Skeletal muscle satellite cell (primary cell): ENCODE measurements at regions not wholly inside any gene's neighbourhood (a gene's known extent, or its start where the extent isn't known, plus 50 kb on each side); places are given as distances from the start of the nearest gene placed in this dataset.
"Not testable (repeated sequence)": the region's sequence is repeated elsewhere in the genome, so short reads cannot be mapped to it uniquely, and the experiment has no call there.

Experiments used
- H3K27me3 ChIP-seq: 2 replicates; pipeline ENCODE4 v1.7.0; 2013; ENCODE audit warnings: low read length; ENCODE audit not compliant: control insufficient read depth, insufficient read depth
- H3K36me3 ChIP-seq: 2 replicates; pipeline ENCODE4 v1.7.0; 2013; ENCODE audit warnings: mild to moderate bottlenecking, control low read depth, low read length; ENCODE audit not compliant: insufficient read depth
- H3K4me1 ChIP-seq: 2 replicates; pipeline ENCODE4 v1.7.0; 2013; ENCODE audit warnings: low read length; ENCODE audit not compliant: control insufficient read depth, insufficient read depth
- H3K4me2 ChIP-seq: 2 replicates; pipeline ENCODE4 v1.7.0; 2013; ENCODE audit warnings: mild to moderate bottlenecking, low read length
- H3K4me3 ChIP-seq: 2 replicates; pipeline ENCODE4 v1.7.0; 2013; ENCODE audit warnings: low read length
- H3K9ac ChIP-seq: 2 replicates; pipeline ENCODE4 v1.7.0; 2013; ENCODE audit warnings: mild to moderate bottlenecking, low read depth, low read length, moderate library complexity
- H3K9me3 ChIP-seq: replicated peaks from 2 replicates; pipeline ENCODE4 v1.7.0; 2013; ENCODE audit warnings: mild to moderate bottlenecking, control low read depth, low read length

DNA sequence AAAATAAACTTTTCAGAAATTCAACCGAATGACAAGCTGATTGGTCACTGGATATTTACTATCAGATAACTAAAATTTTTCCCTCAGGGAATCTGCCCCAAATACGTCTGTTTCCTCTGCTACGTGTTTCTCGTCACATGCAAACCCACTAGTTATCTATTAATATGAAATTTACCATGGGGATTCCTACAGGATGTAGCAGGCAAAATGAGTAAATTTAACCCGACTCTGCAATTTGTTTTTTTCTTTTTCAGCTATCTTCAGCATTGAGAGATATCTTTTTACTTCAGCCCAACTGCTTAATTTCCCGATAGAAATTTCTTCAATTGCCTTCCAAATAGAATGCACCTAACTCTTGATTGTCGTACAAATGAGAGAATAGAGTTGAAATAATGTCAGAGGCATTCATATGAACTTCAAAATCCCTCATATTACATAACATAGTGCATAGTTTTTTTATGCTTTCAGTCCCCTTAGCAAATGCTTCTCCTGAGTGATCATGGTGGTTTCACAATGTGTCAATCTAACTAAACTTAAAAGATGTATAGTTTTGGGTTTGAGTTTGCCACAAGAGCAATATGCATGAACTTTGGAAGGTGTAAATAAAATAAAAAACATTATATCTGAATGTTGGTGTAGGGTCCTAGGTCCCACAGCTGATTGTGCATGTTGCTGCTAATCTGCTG lies 913.1 kb upstream of the GRIA3 start:
- Histone ChIP-seq H3K27me3 (no peaks in the 10 kb centered on the region), H3K36me3 (no peaks in the 10 kb centered on the region), H3K4me3 (no peak overlapping the region), H3K9ac (no peak overlapping the region), H3K9me3 (no peaks in the 10 kb centered on the region), H3K4me1 (no peaks in the 10 kb centered on the region), H3K4me2 (no peak overlapping the region)

- no peaks in the 10 kb centered on the region for H3K9me3 ChIP-seq
- H3K4me1 ChIP-seq: no peaks in the 10 kb centered on the region
- H3K4me2 ChIP-seq: no peak overlapping the region
- H3K4me3 ChIP-seq: no peak overlapping the region
- no peak overlapping the region for H3K9ac ChIP-seq
- H3K36me3 ChIP-seq: no peaks in the 10 kb centered on the region
- no peaks in the 10 kb centered on the region for H3K27me3 ChIP-seq
Measured at GRCh38 chrX:122272011-122272410, 912.1 kb upstream of the GRIA3 start.

- Histone ChIP-seq H3K27me3 (no peaks in the 10 kb centered on the region), H3K9ac (no peak overlapping the region), H3K4me2 (no peak overlapping the region), H3K4me1 (no peaks in the 10 kb centered on the region), H3K36me3 (no peaks in the 10 kb centered on the region), H3K4me3 (no peak overlapping the region), H3K9me3 (no peaks in the 10 kb centered on the region)
Measured at GRCh38 chrX:122279746-122280145, 904.3 kb upstream of the GRIA3 start.

- H3K27me3 ChIP-seq, H3K36me3 ChIP-seq, H3K9me3 ChIP-seq, H3K4me2 ChIP-seq, H3K9ac ChIP-seq, H3K4me3 ChIP-seq, H3K4me1 ChIP-seq: not testable (repeated sequence)
Measured at GRCh38 chrX:122299822-122300221, 884.3 kb upstream of the GRIA3 start.

- Histone ChIP-seq H3K36me3 (no peaks in the 10 kb centered on the region), H3K4me1 (no peaks in the 10 kb centered on the region), H3K9me3 (no peaks in the 10 kb centered on the region), H3K4me2 (no peak overlapping the region), H3K4me3 (no peak overlapping the region), H3K9ac (no peak overlapping the region), H3K27me3 (no peaks in the 10 kb centered on the region)
Measured at GRCh38 chrX:122301491-122301890, 882.6 kb upstream of the GRIA3 start.

GRCh38 chrX:122303761-122304160 lies 880.3 kb upstream of the GRIA3 start:
- Histone ChIP-seq H3K9me3 (no peaks in the 10 kb centered on the region), H3K4me2 (no peak overlapping the region), H3K36me3 (no peaks in the 10 kb centered on the region), H3K27me3 (no peaks in the 10 kb centered on the region), H3K4me1 (no peaks in the 10 kb centered on the region), H3K9ac (no peak overlapping the region), H3K4me3 (no peak overlapping the region)

GRCh38 chrX:122344816-122345215 lies 839.3 kb upstream of the GRIA3 start:
- no peak overlapping the region for H3K4me3 ChIP-seq
- H3K4me2 ChIP-seq: no peak overlapping the region
- H3K9me3 ChIP-seq: no peaks in the 10 kb centered on the region
- no peak overlapping the region for H3K9ac ChIP-seq
- no peaks in the 10 kb centered on the region for H3K27me3 ChIP-seq
- H3K4me1 ChIP-seq: no peaks in the 10 kb centered on the region
- no peaks in the 10 kb centered on the region for H3K36me3 ChIP-seq

- no peak overlapping the region for H3K9ac ChIP-seq
Measured at GRCh38 chrX:122363112-122363795, 820.8 kb upstream of the GRIA3 start.

GRCh38 chrX:122375533-122375932 lies 808.5 kb upstream of the GRIA3 start:
- not testable (repeated sequence) for H3K27me3 ChIP-seq, H3K4me2 ChIP-seq, H3K4me3 ChIP-seq, H3K4me1 ChIP-seq, H3K36me3 ChIP-seq, H3K9ac ChIP-seq, H3K9me3 ChIP-seq

More at GRCh38 chrX:122363112-122363795, 820.8 kb upstream of the GRIA3 start:
- no peak overlapping the region for H3K4me3 ChIP-seq
- no peaks in the 10 kb centered on the region for H3K27me3 ChIP-seq
- no peaks in the 10 kb centered on the region for H3K4me1 ChIP-seq
- no peaks in the 10 kb centered on the region for H3K36me3 ChIP-seq
- no peak overlapping the region for H3K4me2 ChIP-seq
- H3K9me3 ChIP-seq: no peaks in the 10 kb centered on the region

DNA sequence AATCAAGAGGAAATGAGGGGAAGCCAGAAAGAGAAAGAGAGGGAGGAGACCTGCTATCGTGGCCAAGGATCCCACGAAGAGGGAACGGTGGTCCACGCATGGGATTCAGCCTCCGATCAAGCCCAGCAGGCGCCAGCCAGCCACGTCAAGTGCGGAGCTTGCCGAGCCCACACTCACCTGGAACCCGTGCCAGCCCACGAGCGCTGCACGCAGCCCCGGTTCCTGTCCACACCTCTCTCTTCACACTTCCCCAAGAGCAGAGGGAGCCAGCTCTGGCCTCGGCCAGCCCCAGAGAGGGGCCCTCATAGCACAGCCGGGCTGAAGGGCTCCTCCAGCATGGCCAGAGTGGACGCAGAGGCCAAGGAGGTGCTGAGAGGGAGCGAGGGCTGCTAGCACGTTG lies 795.1 kb upstream of the GRIA3 start:
- H3K9ac ChIP-seq: no peak overlapping the region
- no peak overlapping the region for H3K4me2 ChIP-seq
- H3K4me1 ChIP-seq: no peaks in the 10 kb centered on the region
- H3K9me3 ChIP-seq: no peaks in the 10 kb centered on the region
- no peaks in the 10 kb centered on the region for H3K27me3 ChIP-seq
- H3K4me3 ChIP-seq: no peak overlapping the region
- no peaks in the 10 kb centered on the region for H3K36me3 ChIP-seq

DNA sequence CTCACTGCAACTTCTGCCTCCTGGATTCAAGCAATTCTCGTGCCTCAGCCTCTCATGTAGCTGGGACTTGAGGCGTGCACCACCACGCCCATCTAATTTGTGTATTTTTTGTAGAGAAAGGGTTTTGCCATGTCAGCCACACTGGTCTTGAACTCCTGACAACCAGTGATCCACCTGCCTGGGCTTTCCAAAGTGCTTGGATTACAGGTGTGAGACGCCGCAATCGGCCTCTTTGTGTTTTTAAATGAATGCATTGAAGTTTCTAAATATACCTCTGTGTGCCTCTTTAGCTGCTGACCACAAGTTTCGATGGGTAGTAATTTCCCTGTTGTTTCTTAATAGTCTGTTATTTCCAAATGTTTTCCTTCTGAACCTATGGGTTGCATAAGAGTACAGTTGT lies 765.3 kb upstream of the GRIA3 start:
- no peaks in the 10 kb centered on the region for H3K36me3 ChIP-seq
- H3K9ac ChIP-seq: no peak overlapping the region
- H3K4me1 ChIP-seq: no peaks in the 10 kb centered on the region
- H3K27me3 ChIP-seq: no peaks in the 10 kb centered on the region
- H3K4me2 ChIP-seq: no peak overlapping the region
- H3K9me3 ChIP-seq: no peaks in the 10 kb centered on the region
- H3K4me3 ChIP-seq: no peak overlapping the region
